HEK293 (cell line): ENCODE measurements at regions not wholly inside any gene's neighbourhood (a gene's known extent, or its start where the extent isn't known, plus 50 kb on each side); places are given as distances from the start of the nearest gene placed in this dataset.

Experiments used
- CTCF ChIP-seq: fragments of 450-650 bp; formaldehyde crosslinking; IDR thresholded peaks from 2 replicates; pipeline ENCODE4 v1.5.1; 2016; ENCODE audit warnings: missing biosample characterization, missing genetic modification characterization
- KLF1 ChIP-seq: fragments of 450-650 bp; formaldehyde crosslinking; IDR thresholded peaks from 2 replicates; pipeline ENCODE4 v1.5.1; 2016; ENCODE audit warnings: missing biosample characterization, missing genetic modification characterization
- KLF8 ChIP-seq: fragments of 450-650 bp; formaldehyde crosslinking; IDR thresholded peaks from 2 replicates; pipeline ENCODE4 v1.5.1; 2016; ENCODE audit warnings: missing biosample characterization, missing genetic modification characterization
- ZBTB1 ChIP-seq: fragments of 450-650 bp; formaldehyde crosslinking; IDR thresholded peaks from 2 replicates; pipeline ENCODE4 v1.5.1; 2016; ENCODE audit warnings: missing biosample characterization, missing genetic modification characterization
- ZBTB11 ChIP-seq: fragments of 450-650 bp; formaldehyde crosslinking; conservative IDR thresholded peaks from 2 replicates; pipeline ENCODE4 v1.5.1; 2016; ENCODE audit warnings: low read depth, missing biosample characterization, missing genetic modification characterization
- ZNF175 ChIP-seq: fragments of 450-650 bp; formaldehyde crosslinking; IDR thresholded peaks from 2 replicates; pipeline ENCODE4 v1.5.1; 2016; ENCODE audit warnings: missing biosample characterization, missing genetic modification characterization
- ZNF449 ChIP-seq: fragments of 450-650 bp; formaldehyde crosslinking; IDR thresholded peaks from 2 replicates; pipeline ENCODE4 v1.5.1; 2017; ENCODE audit warnings: missing biosample characterization, mild to moderate bottlenecking, missing genetic modification characterization, moderate library complexity
- ZNF549 ChIP-seq: fragments of 450-650 bp; IDR thresholded peaks from 2 replicates; pipeline ENCODE4 v1.5.1; 2018; ENCODE audit warnings: missing biosample characterization, missing genetic modification characterization, mild to moderate bottlenecking, inconsistent platforms, moderate library complexity
- ZNF677 ChIP-seq: fragments of 450-650 bp; IDR thresholded peaks from 2 replicates; pipeline ENCODE4 v1.5.0; 2018; ENCODE audit warnings: missing biosample characterization, mild to moderate bottlenecking, missing genetic modification characterization, moderate library complexity
- ZNF707 ChIP-seq: fragments of 450-650 bp; formaldehyde crosslinking; IDR thresholded peaks from 2 replicates; pipeline ENCODE4 v1.5.1; 2016; ENCODE audit warnings: missing biosample characterization, missing genetic modification characterization
- ZNF76 ChIP-seq: fragments of 450-650 bp; formaldehyde crosslinking; IDR thresholded peaks from 2 replicates; pipeline ENCODE4; 2016; ENCODE audit warnings: low read depth, missing biosample characterization, missing genetic modification characterization, borderline replicate concordance
- ZNF776 ChIP-seq: fragments of 450-650 bp; formaldehyde crosslinking; IDR thresholded peaks from 2 replicates; pipeline ENCODE4 v1.5.0; 2017; ENCODE audit warnings: missing biosample characterization, missing genetic modification characterization, borderline replicate concordance
- ZSCAN16 ChIP-seq: fragments of 450-650 bp; formaldehyde crosslinking; IDR thresholded peaks from 2 replicates; pipeline ENCODE4 v1.5.1; 2016; ENCODE audit warnings: missing biosample characterization, missing genetic modification characterization

- TF ChIP-seq ZSCAN16 (tag by site-specific recombination) (no peak), ZNF707 (tag by site-specific recombination) (no peak), ZNF776 (tag by site-specific recombination) (no peak), ZNF449 (tag by site-specific recombination) (no peak), CTCF (no peak), KLF8 (tag by site-specific recombination) (no peak), ZNF175 (tag by site-specific recombination) (no peak), ZBTB11 (no peak), ZNF677 (tag by site-specific recombination) (no peak), ZNF76 (tag by site-specific recombination) (no peak), ZNF549 (tag by site-specific recombination) (no peak), KLF1 (tag by site-specific recombination) (no peak), ZBTB1 (tag by site-specific recombination) (no peak)
Measured at GRCh38 chr20:26135325-26136110, 438.9 kb upstream of the ZNF337 start.
